DND-41 (cell line): ENCODE measurements at regions not wholly inside any gene's neighbourhood (a gene's known extent, or its start where the extent isn't known, plus 50 kb on each side); places are given as distances from the start of the nearest gene placed in this dataset.
"Not testable (repeated sequence)": the region's sequence is repeated elsewhere in the genome, so short reads cannot be mapped to it uniquely, and the experiment has no call there.

Source experiments
- ATAC-seq: fragments of 200-7000 bp; cut with Tn5 transposase; 3 replicates; pipeline ENCODE4 v1.9.1; 2021; ENCODE audit warnings: low read depth; ENCODE audit not compliant: insufficient read depth
- DNase-seq: peaks from one replicate; pipeline ENCODE4 v3.0.0-alpha.2; 2020
- H2AFZ ChIP-seq: 2 replicates; pipeline ENCODE4 v1.6.0; 2012; ENCODE audit warnings: low read depth, low read length
- H3K27ac ChIP-seq: 2 replicates; pipeline ENCODE4 v1.5.1; 2012; ENCODE audit warnings: low read length, inconsistent platforms
- H3K27me3 ChIP-seq: fragments of 200-600 bp; sonication (generic); 2 replicates; pipeline ENCODE4 v1.6.0; 2012; ENCODE audit warnings: low read length, mild to moderate bottlenecking, inconsistent platforms; ENCODE audit not compliant: insufficient read depth, poor library complexity
- H3K36me3 ChIP-seq: 2 replicates; pipeline ENCODE4 v1.5.1; 2012; ENCODE audit warnings: low read length, inconsistent platforms; ENCODE audit not compliant: insufficient read depth
- H3K4me1 ChIP-seq: 2 replicates; pipeline ENCODE4 v1.5.1; 2012; ENCODE audit warnings: mild to moderate bottlenecking, low read length; ENCODE audit not compliant: insufficient read depth
- H3K4me2 ChIP-seq: 2 replicates; pipeline ENCODE4 v1.6.0; 2012; ENCODE audit warnings: mild to moderate bottlenecking, moderate library complexity, low read length, inconsistent platforms; ENCODE audit not compliant: insufficient read depth
- H3K4me3 ChIP-seq, 2 experiments: fragments of 200-600 bp in 1 of 2; shearing (Covaris generic) in 1 of 2; 2 replicates each; pipeline ENCODE4 v1.5.1; 2012 to 2016; ENCODE audit warnings: inconsistent platforms in 2 of 2, low read length in 2 of 2, mild to moderate bottlenecking in 2 of 2, low read depth in 1 of 2, moderate library complexity in 1 of 2
- H3K79me2 ChIP-seq: 2 replicates; pipeline ENCODE4 v1.6.0; 2012; ENCODE audit warnings: low read length, inconsistent platforms; ENCODE audit not compliant: insufficient read depth
- H3K9ac ChIP-seq: 2 replicates; pipeline ENCODE4 v1.6.0; 2012; ENCODE audit warnings: low read depth, mild to moderate bottlenecking, inconsistent platforms, low read length, moderate library complexity
- H3K9me3 ChIP-seq: 2 replicates; pipeline ENCODE4 v1.5.1; 2012; ENCODE audit warnings: low read length, moderate library complexity, mild to moderate bottlenecking, inconsistent platforms; ENCODE audit not compliant: insufficient read depth, severe bottlenecking
- H4K20me1 ChIP-seq: 2 replicates; pipeline ENCODE4 v1.6.0; 2012; ENCODE audit warnings: low read length; ENCODE audit not compliant: insufficient read depth
- CTCF ChIP-seq: IDR thresholded peaks from 2 replicates; pipeline ENCODE4 v1.5.1; 2012; ENCODE audit warnings: borderline replicate concordance, low read length, moderate library complexity, mild to moderate bottlenecking; ENCODE audit not compliant: poor library complexity, severe bottlenecking; ENCODE audit errors: extremely low read depth
- EZH2 ChIP-seq: IDR thresholded peaks from 3 replicates; pipeline ENCODE4 v1.6.1; 2012; ENCODE audit warnings: borderline replicate concordance, low read depth, mild to moderate bottlenecking, moderate library complexity, low read length, inconsistent platforms; ENCODE audit not compliant: severe bottlenecking

- not testable (repeated sequence) for H3K4me2 ChIP-seq, ATAC-seq, DNase-seq, H3K27me3 ChIP-seq, H3K79me2 ChIP-seq, H3K9me3 ChIP-seq, H2AFZ ChIP-seq, H3K4me1 ChIP-seq, H3K4me3 ChIP-seq, H3K9ac ChIP-seq, H4K20me1 ChIP-seq, H3K36me3 ChIP-seq, H3K27ac ChIP-seq
Observed at GRCh38 chr11:87506946-87507345, 469.2 kb downstream of the TMEM135 start.

GRCh38 chr11:87501388-87501787, 463.7 kb downstream of the TMEM135 start:
- Histone ChIP-seq H4K20me1 (no peaks in the 10 kb centered on the region), H3K27me3 (no peaks in the 10 kb centered on the region), H2AFZ (no peak overlapping the region), H3K4me3 (no peak overlapping the region), H3K4me1 (no peaks in the 10 kb centered on the region), H3K4me2 (no peak overlapping the region), H3K27ac (no peak overlapping the region), H3K36me3 (no peaks in the 10 kb centered on the region), H3K79me2 (no peaks in the 10 kb centered on the region), H3K9me3 (no peaks in the 10 kb centered on the region), H3K9ac (no peak overlapping the region)
- no peak for ATAC-seq
- TF ChIP-seq CTCF, result no peak
- no peak for TF ChIP-seq EZH2
- DNase-seq, result no peak

- H3K27ac ChIP-seq, H3K27me3 ChIP-seq, H3K36me3 ChIP-seq, H3K4me3 ChIP-seq, H3K9ac ChIP-seq, ATAC-seq, H3K4me2 ChIP-seq, H3K4me1 ChIP-seq, DNase-seq, H4K20me1 ChIP-seq, H3K79me2 ChIP-seq, H2AFZ ChIP-seq, H3K9me3 ChIP-seq: not testable (repeated sequence)
Observed at GRCh38 chr11:87494936-87495335, 457.2 kb downstream of the TMEM135 start.

- not testable (repeated sequence) for H3K79me2 ChIP-seq, H3K4me1 ChIP-seq, H3K27ac ChIP-seq, ATAC-seq, H3K4me2 ChIP-seq, H4K20me1 ChIP-seq, H3K27me3 ChIP-seq, H3K9me3 ChIP-seq, H3K4me3 ChIP-seq, H3K36me3 ChIP-seq, DNase-seq, H2AFZ ChIP-seq, H3K9ac ChIP-seq
Observed at GRCh38 chr11:87494026-87494425, 456.3 kb downstream of the TMEM135 start.

GRCh38 chr11:87493516-87493915, 455.8 kb downstream of the TMEM135 start:
- no peaks in the 10 kb centered on the region for H3K4me1 ChIP-seq
- H3K9me3 ChIP-seq, result no peaks in the 10 kb centered on the region
- TF ChIP-seq EZH2 (no peak), CTCF (no peak)
- no peak overlapping the region for H2AFZ ChIP-seq
- no peak overlapping the region for H3K27ac ChIP-seq
- H3K79me2 ChIP-seq, result no peaks in the 10 kb centered on the region
- DNase-seq (no peak), ATAC-seq (no peak)
- no peak overlapping the region for H3K4me3 ChIP-seq
- H3K27me3 ChIP-seq, result no peaks in the 10 kb centered on the region
- no peak overlapping the region for H3K9ac ChIP-seq
- no peak overlapping the region for H3K4me2 ChIP-seq
- no peaks in the 10 kb centered on the region for H3K36me3 ChIP-seq
- H4K20me1 ChIP-seq, result no peaks in the 10 kb centered on the region
